HG03439 (cell line): ENCODE measurements at regions not wholly inside any gene's neighbourhood (a gene's known extent, or its start where the extent isn't known, plus 50 kb on each side); places are given as distances from the start of the nearest gene placed in this dataset.

Source experiments
- ATAC-seq: cut with Tn5 transposase; IDR thresholded peaks from one replicate; pipeline ENCODE4 v1.9.1; 2021; ENCODE audit warnings: mild to moderate bottlenecking, moderate library complexity; ENCODE audit not compliant: unreplicated experiment

DNA sequence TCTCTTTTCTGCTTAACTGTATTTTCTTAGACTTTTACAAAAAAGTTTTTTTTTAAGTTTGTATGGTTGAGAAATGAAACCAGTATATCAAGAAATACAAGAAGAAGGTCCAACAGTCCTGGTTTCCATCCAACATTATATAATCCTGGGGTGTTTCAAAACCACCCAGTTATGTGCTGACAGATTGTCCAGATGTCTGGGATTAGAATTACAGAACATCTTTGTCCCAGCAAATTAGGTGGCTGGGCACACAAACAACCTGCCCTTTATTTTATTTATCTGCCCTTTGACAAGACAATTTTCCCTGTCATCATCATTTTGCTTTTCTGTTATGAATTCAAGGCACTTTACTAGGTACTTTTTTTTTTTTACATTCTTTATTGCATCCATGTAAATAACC, 622.1 kb downstream of the PLPP3 start:
- ATAC-seq: no peak

- ATAC-seq: no peak
These were observed 624.2 kb downstream of the PLPP3 start for GRCh38 chr1:55955016-55955621.

GRCh38 chr1:55951291-55951690, 628.1 kb downstream of the PLPP3 start:
- no peak for ATAC-seq

DNA sequence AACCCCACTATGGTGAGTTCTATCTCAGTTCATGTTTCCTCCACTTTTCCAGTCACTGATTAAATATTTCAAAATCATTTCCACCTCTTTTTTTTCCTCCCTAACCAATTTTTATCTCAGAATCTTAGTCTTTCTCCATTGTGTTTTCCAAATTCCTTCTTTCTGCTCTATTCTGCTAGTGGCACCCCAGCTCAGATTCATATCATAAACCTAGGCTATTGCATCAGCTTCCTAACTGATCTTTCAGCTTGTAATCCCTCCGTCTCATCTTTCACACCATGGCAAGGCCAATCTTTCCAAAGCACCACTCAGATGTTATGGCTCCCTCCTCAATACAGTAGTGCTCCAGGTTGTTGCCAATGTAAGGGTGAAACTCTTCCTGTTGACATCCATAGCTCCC, 631.9 kb downstream of the PLPP3 start:
- no peak for ATAC-seq

DNA sequence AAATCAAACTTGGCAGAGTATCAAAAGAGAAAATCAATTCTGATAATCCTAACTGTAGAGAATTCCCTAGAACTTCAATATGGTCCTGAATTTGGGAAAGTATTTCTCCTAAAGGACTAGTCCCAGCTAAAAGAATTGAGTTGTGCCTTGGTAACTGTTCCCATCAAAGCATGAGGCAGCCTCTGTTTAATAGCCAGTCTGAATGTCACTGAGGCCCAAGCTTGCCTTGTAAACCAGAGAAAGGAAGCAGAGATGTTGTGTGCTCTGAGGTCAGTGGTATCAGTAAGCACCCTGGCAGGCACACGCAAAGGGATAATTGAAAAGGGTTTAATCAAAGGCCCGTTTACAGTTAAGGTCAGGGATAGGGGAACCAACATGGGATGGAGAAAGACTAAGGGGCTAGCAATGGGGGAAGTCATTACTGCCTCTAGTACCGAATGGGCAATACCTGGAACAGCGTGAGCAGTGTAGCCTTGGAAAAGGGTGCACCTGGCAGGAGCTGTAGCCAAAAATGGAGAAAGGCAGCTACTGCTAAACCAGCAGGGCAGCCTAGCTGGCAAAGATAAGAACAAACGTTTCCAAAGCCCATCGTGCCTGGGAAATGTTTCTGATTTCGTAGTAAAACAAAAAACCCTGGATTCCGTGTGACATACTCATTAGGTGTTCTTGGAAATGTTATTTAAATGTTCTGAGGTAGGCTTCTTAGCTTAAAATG, 635.5 kb downstream of the PLPP3 start:
- no peak for ATAC-seq

DNA sequence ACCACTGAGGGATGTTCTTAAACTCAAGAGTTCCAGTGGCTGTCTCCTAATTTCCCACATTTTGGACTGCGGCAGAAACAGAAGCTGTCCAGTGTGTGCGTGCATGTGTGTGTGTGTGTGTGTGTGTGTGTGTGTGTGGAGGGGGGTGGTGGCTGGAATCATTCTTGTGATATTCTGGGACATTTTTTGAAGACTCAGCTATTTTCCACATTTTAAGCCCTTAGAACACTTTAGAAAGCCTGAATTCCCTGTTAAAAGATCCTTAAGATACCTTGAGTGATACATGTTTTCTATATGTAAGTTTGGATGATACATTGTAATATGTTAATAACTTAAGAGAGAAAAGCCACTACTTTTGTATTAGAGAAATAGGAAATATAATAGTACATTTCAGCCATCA, 636.4 kb downstream of the PLPP3 start:
- ATAC-seq: no peak

- ATAC-seq: no peak
These were observed 639.5 kb downstream of the PLPP3 start for GRCh38 chr1:55939866-55940265.

- no peak for ATAC-seq
These were observed 640.5 kb downstream of the PLPP3 start for GRCh38 chr1:55938861-55939260.

GRCh38 chr1:55938376-55938850, 641.0 kb downstream of the PLPP3 start:
- ATAC-seq: no peak

GRCh38 chr1:55937840-55938375, 641.5 kb downstream of the PLPP3 start:
- ATAC-seq: no peak

DNA sequence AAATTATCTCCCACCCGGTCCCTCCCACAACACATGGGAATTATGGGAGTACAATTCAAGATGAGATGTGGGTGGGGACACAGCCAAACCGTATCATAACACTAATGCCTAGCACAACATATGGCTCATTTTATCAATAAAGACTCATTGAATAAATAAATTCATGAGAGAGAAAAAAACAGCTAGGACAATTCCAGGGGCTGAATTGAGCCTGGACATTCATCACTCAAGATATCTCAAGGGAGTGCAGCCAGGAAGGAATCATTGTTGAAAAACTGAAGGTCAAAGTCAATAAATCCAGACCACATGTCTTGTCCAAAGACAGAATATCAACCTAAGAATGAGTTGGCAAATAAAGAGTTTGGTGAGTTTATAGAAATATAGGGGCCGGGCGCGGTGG, 644.1 kb downstream of the PLPP3 start:
- no peak for ATAC-seq

- no peak for ATAC-seq
These were observed 647.0 kb downstream of the PLPP3 start for GRCh38 chr1:55932402-55932801.

GRCh38 chr1:55931081-55931940, 648.1 kb downstream of the PLPP3 start:
- ATAC-seq: no peak

- no peak for ATAC-seq
These were observed 649.7 kb downstream of the PLPP3 start for GRCh38 chr1:55929652-55930051.

DNA sequence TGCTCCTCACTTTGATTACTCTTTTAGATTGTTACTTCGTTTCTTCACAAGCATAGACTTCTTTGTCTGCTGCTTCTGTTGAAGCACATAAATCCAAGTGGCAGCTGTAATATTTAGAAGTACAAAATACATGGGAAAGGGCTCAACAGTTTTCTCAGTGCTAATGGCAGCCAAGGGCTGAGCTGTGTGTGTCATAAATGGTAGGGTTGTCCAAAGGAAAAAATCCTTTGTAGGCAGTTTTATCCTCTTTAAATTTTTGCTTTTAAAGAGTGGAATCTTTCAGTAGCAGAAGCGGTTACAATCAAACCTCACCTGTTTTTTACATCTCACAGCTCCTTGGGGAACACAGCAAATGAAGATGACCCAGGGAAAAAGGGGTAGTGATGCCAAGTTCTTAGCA, 650.8 kb downstream of the PLPP3 start:
- ATAC-seq: no peak

GRCh38 chr1:55927702-55928290, 651.6 kb downstream of the PLPP3 start:
- ATAC-seq: no peak

- no peak for ATAC-seq
These were observed 652.4 kb downstream of the PLPP3 start for GRCh38 chr1:55926906-55927471.

DNA sequence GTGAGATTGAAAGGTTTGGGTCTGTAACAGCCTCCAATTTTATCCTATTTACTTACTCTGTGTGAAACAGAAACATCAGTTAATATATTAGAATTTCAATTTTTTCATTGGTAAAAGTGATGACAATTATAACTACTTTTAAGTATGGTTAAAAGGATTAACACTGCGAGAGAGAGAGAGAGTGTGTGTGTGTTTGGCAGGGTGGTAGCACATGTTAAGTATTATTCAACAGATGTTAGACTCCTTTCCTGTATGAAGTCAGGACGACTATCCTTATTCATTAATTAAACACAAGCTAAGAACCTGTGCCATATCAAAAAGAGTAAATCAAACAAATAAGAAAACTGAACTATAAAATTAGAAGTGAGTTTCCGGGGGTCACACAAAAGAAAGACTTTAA, 662.5 kb downstream of the PLPP3 start:
- ATAC-seq: no peak

- ATAC-seq: no peak
These were observed 662.9 kb downstream of the PLPP3 start for GRCh38 chr1:55916481-55916880.

DNA sequence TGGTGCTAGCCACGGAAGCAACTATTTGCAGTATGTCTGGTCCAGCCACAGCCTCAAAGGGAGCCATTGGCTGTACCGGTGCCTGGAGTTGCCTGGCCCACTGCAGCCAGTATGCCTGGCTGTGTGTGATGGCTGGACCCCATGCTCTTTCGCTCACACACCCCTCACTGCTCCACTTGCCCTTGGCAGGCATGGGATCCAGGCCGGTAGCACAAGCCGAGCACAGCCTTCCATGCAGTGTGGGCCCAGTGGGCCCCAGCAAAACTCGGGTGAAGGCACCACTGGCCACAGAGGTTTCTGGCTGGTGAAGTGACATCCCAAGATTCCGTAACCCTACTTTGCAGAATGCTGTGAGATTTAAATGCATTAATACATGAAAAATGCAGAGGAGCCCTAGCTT, 665.8 kb downstream of the PLPP3 start:
- no peak for ATAC-seq

DNA sequence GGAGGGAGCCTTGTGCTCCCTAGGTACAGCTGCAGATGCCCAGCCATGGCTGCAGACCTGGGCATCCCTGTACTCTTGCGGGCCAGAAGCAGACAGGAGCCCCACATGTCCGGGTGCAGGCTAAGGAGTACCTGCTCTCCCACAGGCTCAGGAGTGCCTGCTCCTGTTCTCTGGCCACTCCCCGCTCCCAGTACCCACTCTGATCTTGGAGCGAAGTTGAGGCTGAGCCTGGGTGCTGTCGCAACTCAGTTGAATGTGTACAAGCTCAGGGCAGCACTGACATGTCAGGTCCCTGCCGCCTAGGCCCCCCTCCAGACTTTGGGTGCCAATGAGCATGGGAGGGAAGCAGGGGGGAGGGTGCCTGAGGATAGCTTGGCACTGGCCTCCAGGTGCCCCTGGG, 666.9 kb downstream of the PLPP3 start:
- no peak for ATAC-seq
